HL-60 (cell line): ENCODE measurements at regions not wholly inside any gene's neighbourhood (a gene's known extent, or its start where the extent isn't known, plus 50 kb on each side); places are given as distances from the start of the nearest gene placed in this dataset.
"Not testable (repeated sequence)": the region's sequence is repeated elsewhere in the genome, so short reads cannot be mapped to it uniquely, and the experiment has no call there.

ENCODE experiments used
- DNase-seq, 2 experiments: peaks; one replicate each; pipeline ENCODE4 v3.0.0-alpha.2; 2010 to 2020; ENCODE audit warnings: low read depth in 1 of 2, low spot score in 1 of 2
- H3K27ac ChIP-seq: fragments of 250-450 bp; sonication (Bioruptor Pico); replicated peaks from 2 replicates; pipeline ENCODE4 v1.5.1; 2020; ENCODE audit warnings: mild to moderate bottlenecking, moderate library complexity
- H3K27me3 ChIP-seq: fragments of 250-450 bp; sonication (Bioruptor Pico); 2 replicates; pipeline ENCODE4 v1.5.1; 2021; ENCODE audit warnings: mild to moderate bottlenecking, moderate library complexity; ENCODE audit not compliant: insufficient read depth, poor library complexity, severe bottlenecking
- H3K4me3 ChIP-seq: replicated peaks from 2 replicates; pipeline ENCODE4 v1.5.1; 2011; ENCODE audit warnings: mild to moderate bottlenecking, control low read depth, low read length; ENCODE audit not compliant: insufficient read depth
- CTCF ChIP-seq: IDR thresholded peaks from one replicate; pipeline ENCODE4 v1.5.1; 2011; ENCODE audit warnings: low read length, control low read depth, inconsistent platforms; ENCODE audit not compliant: insufficient read depth
- GABPA ChIP-seq: IDR thresholded peaks from 2 replicates; pipeline ENCODE4 v1.6.1; 2012; ENCODE audit warnings: low read depth
- POLR2AphosphoS5 ChIP-seq: IDR thresholded peaks from 2 replicates; pipeline ENCODE4 v1.6.1; 2012; ENCODE audit warnings: low read depth
- REST ChIP-seq: IDR thresholded peaks from 2 replicates; pipeline ENCODE4 v1.6.1; 2012; ENCODE audit warnings: low read depth; ENCODE audit not compliant: insufficient replicate concordance
- SPI1 ChIP-seq: IDR thresholded peaks from 2 replicates; pipeline ENCODE4 v1.6.1; 2012; ENCODE audit warnings: low read depth, mild to moderate bottlenecking, borderline replicate concordance

- not testable (repeated sequence) for H3K4me3 ChIP-seq, DNase-seq, H3K27ac ChIP-seq, H3K27me3 ChIP-seq
Observed at GRCh38 chr22:10722804-10723203, 4805.2 kb upstream of the OR11H1 start.

- H3K4me3 ChIP-seq, H3K27ac ChIP-seq, H3K27me3 ChIP-seq, DNase-seq: not testable (repeated sequence)
Observed at GRCh38 chr22:10723966-10724365, 4804.0 kb upstream of the OR11H1 start.

DNA sequence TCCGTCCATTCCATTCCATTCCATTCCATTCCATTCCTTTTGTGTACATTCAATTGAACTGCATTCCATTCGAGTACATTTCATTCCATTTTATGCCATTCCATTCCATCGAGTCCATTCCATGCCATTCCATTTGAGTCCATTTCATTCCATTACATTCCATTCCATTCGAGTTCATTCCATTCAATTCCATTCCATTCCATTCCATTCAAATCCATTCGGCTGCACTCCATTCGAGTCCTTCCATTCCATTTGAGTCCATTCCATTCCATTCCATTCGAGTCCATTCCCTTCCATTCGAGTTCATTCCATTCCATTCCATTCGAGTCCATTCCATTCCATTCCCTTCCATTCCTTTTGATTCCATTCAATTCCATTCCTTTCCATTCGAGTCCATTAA is 4800.6 kb upstream of the OR11H1 start:
- Histone ChIP-seq H3K27me3 (no peaks in the 10 kb centered on the region), H3K27ac (no peak overlapping the region), H3K4me3 (no peak overlapping the region)
- DNase-seq: no peak
- TF ChIP-seq CTCF: no peak
- TF ChIP-seq POLR2AphosphoS5: no peak
- no peak for TF ChIP-seq REST
- TF ChIP-seq GABPA: no peak
- no peak for TF ChIP-seq SPI1

- DNase-seq, H3K27ac ChIP-seq, H3K27me3 ChIP-seq, H3K4me3 ChIP-seq: not testable (repeated sequence)
Observed at GRCh38 chr22:10729979-10730378, 4798.0 kb upstream of the OR11H1 start.

- not testable (repeated sequence) for H3K27ac ChIP-seq, H3K27me3 ChIP-seq, DNase-seq, H3K4me3 ChIP-seq
Observed at GRCh38 chr22:10730706-10731105, 4797.3 kb upstream of the OR11H1 start.

DNA sequence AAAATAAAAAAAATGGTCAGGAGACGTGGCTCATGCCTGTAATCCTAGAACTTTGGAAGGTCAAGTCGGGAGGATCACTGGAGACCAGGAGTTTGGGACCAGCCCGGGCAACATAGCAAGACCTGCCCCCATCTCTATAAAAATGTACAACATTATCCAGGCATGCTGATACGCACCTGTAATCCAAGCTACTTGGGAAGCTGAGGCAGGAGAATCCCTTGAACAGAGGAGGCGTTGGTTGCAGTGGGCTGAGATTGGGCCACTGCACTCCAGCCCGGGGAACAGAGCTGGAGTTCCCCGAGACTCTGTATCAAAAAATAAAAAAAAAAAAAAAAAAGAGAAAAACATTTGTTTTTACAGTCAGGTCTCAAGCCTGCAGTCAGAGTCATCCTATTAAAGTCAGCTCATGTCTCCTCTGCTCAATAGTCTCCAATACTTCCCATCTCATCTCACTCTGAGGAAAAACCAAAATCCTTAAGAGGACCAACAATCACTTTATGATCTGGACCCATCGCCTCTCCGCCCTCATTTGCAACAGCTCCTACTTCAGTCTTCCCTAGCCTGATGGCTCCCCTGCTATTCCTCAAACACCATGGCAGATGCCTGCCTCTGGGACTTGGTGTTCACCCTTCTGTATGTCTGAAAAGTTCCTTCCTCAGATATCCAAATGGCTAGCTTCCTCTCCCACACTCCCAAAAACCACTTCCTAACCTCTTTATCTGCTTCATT is 4796.6 kb upstream of the OR11H1 start:
- H3K4me3 ChIP-seq, DNase-seq, H3K27ac ChIP-seq: not testable (repeated sequence)

DNA sequence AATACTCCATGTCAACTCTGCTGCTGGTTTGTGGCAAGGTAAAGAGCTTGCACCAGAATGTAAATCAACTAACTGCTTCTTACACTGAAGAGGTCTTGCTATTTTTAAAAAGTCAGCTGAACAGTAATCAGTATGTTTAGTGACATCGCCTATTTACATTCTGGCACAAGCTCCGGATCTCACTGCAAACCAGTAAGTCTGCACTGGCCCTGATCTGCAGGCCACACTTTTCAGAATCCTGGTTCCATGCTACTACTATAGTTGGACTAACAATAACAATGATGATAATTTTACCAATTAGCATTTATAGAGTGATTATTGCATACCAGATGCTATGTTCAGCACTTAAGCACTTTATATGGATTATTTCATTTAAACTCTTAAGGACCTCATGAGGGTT is 4792.9 kb upstream of the OR11H1 start:
- not testable (repeated sequence) for H3K27ac ChIP-seq, H3K27me3 ChIP-seq, DNase-seq, H3K4me3 ChIP-seq

More for the DNA sequence above, 4796.6 kb upstream of the OR11H1 start:
- H3K27me3 ChIP-seq: not testable (repeated sequence)

- not testable (repeated sequence) for H3K27me3 ChIP-seq, H3K27ac ChIP-seq, H3K4me3 ChIP-seq, DNase-seq
Observed at GRCh38 chr22:10736879-10737278, 4791.1 kb upstream of the OR11H1 start.

DNA sequence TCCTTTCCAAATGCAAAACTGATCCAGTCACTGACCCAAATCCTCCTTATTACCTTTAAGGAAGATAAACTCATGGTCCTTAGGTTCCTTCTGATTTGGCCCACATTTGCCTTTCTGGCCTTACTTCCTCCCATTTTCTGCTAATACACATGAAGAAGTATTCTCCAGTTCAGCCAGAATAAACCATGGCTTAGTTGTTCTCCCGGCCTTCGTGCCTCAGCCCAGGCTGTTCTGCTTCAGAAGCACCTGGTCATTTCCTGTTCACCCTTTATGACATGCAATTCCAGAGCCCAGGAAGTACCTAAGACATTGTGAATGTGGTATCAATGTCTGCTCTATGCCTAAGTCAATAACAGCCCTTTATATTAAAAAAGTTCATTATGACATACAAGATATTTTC is 4790.1 kb upstream of the OR11H1 start:
- DNase-seq, H3K27me3 ChIP-seq, H3K4me3 ChIP-seq, H3K27ac ChIP-seq: not testable (repeated sequence)
